ENCODE measurements at regions not wholly inside any gene's neighbourhood (a gene's known extent, or its start where the extent isn't known, plus 50 kb on each side); places are given as distances from the start of the nearest gene placed in this dataset.
"Not testable (repeated sequence)": the region's sequence is repeated elsewhere in the genome, so short reads cannot be mapped to it uniquely, and the experiment has no call there.

GRCh38 chr13:61536433-61536832 lies 120.8 kb upstream of the PCDH20 start:
- CTCF ChIA-PET, result no interaction called here
- no peak for TF ChIP-seq CTCF (conservative IDR thresholded peaks at IDR 0.05; ENCODE audit: low read depth)
- POLR2A ChIA-PET (ENCODE audit: low non-redundant PET), result no interaction called here
- DNase-seq (ENCODE audit: low spot score), result no peak
- no peak overlapping the region for H3K27ac ChIP-seq

GRCh38 chr13:61531383-61532065 lies 115.9 kb upstream of the PCDH20 start:
- peak; percentile 42 for DNase-seq (ENCODE audit: low spot score)
- no peak for TF ChIP-seq CTCF (conservative IDR thresholded peaks at IDR 0.05; ENCODE audit: low read depth)
- H3K27ac ChIP-seq, result no peak overlapping the region
- ChIA-PET CTCF (no interaction called here), POLR2A (ENCODE audit: low non-redundant PET) (no interaction called here)

GRCh38 chr13:61519214-61519613 lies 103.6 kb upstream of the PCDH20 start:
- DNase-seq (ENCODE audit: low spot score); H3K27ac ChIP-seq; CTCF ChIA-PET; POLR2A ChIA-PET (ENCODE audit: low non-redundant PET): not testable (repeated sequence)

- ChIA-PET POLR2A (ENCODE audit: low non-redundant PET) (no interaction called here), CTCF (no interaction called here)
- TF ChIP-seq CTCF (conservative IDR thresholded peaks at IDR 0.05; ENCODE audit: low read depth), result no peak
- no peak for DNase-seq (ENCODE audit: low spot score)
- H3K27ac ChIP-seq, result no peak overlapping the region
Observed at GRCh38 chr13:61508936-61509335, 93.3 kb upstream of the PCDH20 start.

GRCh38 chr13:61500176-61500575 lies 84.5 kb upstream of the PCDH20 start:
- DNase-seq (ENCODE audit: low spot score), result no peak
- H3K27ac ChIP-seq, result no peak overlapping the region
- TF ChIP-seq CTCF (conservative IDR thresholded peaks at IDR 0.05; ENCODE audit: low read depth), result no peak
- ChIA-PET CTCF (no interaction called here), POLR2A (ENCODE audit: low non-redundant PET) (no interaction called here)

GRCh38 chr13:61495648-61496047 lies 80.0 kb upstream of the PCDH20 start:
- no peak overlapping the region for H3K27ac ChIP-seq
- no peak for DNase-seq (ENCODE audit: low spot score)
- TF ChIP-seq CTCF (conservative IDR thresholded peaks at IDR 0.05; ENCODE audit: low read depth), result no peak
- CTCF ChIA-PET, result no interaction called here
- POLR2A ChIA-PET (ENCODE audit: low non-redundant PET), result no interaction called here

- DNase-seq (ENCODE audit: low spot score); CTCF ChIA-PET; POLR2A ChIA-PET (ENCODE audit: low non-redundant PET); H3K27ac ChIP-seq: not testable (repeated sequence)
Observed at GRCh38 chr13:61493556-61493955, 77.9 kb upstream of the PCDH20 start.

- DNase-seq (ENCODE audit: low spot score), result no peak
- no peak overlapping the region for H3K27ac ChIP-seq
- ChIA-PET POLR2A (ENCODE audit: low non-redundant PET) (no interaction called here), CTCF (no interaction called here)
- TF ChIP-seq CTCF (conservative IDR thresholded peaks at IDR 0.05; ENCODE audit: low read depth), result no peak
Observed at GRCh38 chr13:61486496-61486895, 70.8 kb upstream of the PCDH20 start.
